ENCODE measurements at regions not wholly inside any gene's neighbourhood (a gene's known extent, or its start where the extent isn't known, plus 50 kb on each side); places are given as distances from the start of the nearest gene placed in this dataset.

DNA sequence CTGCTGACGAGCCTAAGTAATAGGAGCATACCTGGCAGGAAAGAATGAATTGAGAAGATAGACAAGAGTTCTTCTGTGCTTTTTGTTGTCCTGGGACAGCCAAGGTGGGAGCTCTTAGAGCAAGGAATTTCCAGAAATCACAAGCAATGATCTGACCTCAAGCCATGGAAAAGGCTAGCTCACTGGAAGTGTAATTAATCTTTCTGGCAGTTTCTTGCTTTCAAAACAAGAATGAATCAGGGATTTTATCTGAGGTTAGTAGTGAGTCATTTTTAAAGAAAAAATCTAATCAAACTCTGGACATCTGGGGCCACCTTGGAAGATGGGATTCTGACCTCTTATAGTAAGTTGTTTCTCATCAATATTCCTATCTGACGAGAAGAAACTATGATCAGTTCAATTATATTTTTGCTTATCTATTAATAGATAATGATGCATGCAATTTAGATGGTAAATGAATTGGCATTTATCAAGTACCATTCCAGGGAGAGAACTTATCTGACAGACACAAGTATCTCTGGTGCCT is 98.0 kb downstream of the ADCYAP1 start:
- no peak for TF ChIP-seq GATA3 (IDR thresholded peaks at IDR 0.05; ENCODE audit: low read depth, low read length)
- no peak for TF ChIP-seq GATA2 (IDR thresholded peaks at IDR 0.05; ENCODE audit: low read depth, low read length)
